ENCODE measurements at regions not wholly inside any gene's neighbourhood (a gene's known extent, or its start where the extent isn't known, plus 50 kb on each side); places are given as distances from the start of the nearest gene placed in this dataset.

GRCh38 chr3:105222568-105223093, 144.1 kb upstream of the ALCAM start:
- Histone ChIP-seq H3K27me3 (no peaks in the 10 kb centered on the region), H3K4me3 (no peak overlapping the region), H3K4me1 (no peaks in the 10 kb centered on the region), H3K27ac (no peak overlapping the region), H3K9me3 (no peaks in the 10 kb centered on the region), H3K36me3 (no peaks in the 10 kb centered on the region)
- DNase-seq, result no peak
- intact Hi-C loops (cut with DNase I; ENCODE audit: low total_unique reads), result no loop called here
- TF ChIP-seq POLR2A (IDR thresholded peaks at IDR 0.05), result no peak
- TF ChIP-seq, protein P1, sequence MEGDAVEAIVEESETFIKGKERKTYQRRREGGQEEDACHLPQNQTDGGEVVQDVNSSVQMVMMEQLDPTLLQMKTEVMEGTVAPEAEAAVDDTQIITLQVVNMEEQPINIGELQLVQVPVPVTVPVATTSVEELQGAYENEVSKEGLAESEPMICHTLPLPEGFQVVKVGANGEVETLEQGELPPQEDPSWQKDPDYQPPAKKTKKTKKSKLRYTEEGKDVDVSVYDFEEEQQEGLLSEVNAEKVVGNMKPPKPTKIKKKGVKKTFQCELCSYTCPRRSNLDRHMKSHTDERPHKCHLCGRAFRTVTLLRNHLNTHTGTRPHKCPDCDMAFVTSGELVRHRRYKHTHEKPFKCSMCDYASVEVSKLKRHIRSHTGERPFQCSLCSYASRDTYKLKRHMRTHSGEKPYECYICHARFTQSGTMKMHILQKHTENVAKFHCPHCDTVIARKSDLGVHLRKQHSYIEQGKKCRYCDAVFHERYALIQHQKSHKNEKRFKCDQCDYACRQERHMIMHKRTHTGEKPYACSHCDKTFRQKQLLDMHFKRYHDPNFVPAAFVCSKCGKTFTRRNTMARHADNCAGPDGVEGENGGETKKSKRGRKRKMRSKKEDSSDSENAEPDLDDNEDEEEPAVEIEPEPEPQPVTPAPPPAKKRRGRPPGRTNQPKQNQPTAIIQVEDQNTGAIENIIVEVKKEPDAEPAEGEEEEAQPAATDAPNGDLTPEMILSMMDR (IDR thresholded peaks at IDR 0.05), result no peak

DNA sequence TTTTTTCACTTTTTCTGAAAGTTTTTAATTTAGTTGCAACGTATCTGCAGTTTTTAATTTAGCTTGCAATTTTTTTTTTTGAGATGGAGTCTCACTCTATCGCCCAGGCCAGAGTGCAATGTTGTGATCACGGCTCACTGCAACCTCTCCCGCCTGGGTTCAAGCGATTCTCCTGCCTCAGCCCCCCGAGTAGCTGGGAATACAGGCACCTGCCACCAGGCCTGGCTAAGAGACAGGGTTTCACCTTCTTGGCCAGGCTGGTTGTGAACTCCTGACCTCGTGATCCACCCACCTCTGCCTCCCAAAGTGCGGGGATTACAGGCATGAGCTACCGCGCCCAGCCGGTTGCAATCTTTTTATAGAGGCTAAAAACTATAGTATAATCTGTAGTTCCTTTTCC, 142.9 kb upstream of the ALCAM start:
- no peak overlapping the region for H3K4me3 ChIP-seq
- no peaks in the 10 kb centered on the region for H3K36me3 ChIP-seq
- intact Hi-C loops (cut with DNase I; ENCODE audit: low total_unique reads), result no loop called here
- H3K4me1 ChIP-seq, result no peaks in the 10 kb centered on the region
- H3K27ac ChIP-seq, result no peak overlapping the region
- no peaks in the 10 kb centered on the region for H3K27me3 ChIP-seq
- no peak for DNase-seq
- TF ChIP-seq POLR2A (IDR thresholded peaks at IDR 0.05), result no peak
- TF ChIP-seq, protein P1 (IDR thresholded peaks at IDR 0.05), result no peak
- H3K9me3 ChIP-seq, result no peaks in the 10 kb centered on the region

- Histone ChIP-seq H3K9me3 (no peaks in the 10 kb centered on the region), H3K4me1 (no peaks in the 10 kb centered on the region), H3K27ac (no peak overlapping the region), H3K27me3 (no peaks in the 10 kb centered on the region), H3K36me3 (no peaks in the 10 kb centered on the region), H3K4me3 (no peak overlapping the region)
- intact Hi-C loops (cut with DNase I; ENCODE audit: low total_unique reads), result no loop called here
- no peak for DNase-seq
- TF ChIP-seq, protein P1 (IDR thresholded peaks at IDR 0.05), result no peak
- TF ChIP-seq POLR2A (IDR thresholded peaks at IDR 0.05), result no peak
Measured at GRCh38 chr3:105228696-105229095, 138.0 kb upstream of the ALCAM start.

DNA sequence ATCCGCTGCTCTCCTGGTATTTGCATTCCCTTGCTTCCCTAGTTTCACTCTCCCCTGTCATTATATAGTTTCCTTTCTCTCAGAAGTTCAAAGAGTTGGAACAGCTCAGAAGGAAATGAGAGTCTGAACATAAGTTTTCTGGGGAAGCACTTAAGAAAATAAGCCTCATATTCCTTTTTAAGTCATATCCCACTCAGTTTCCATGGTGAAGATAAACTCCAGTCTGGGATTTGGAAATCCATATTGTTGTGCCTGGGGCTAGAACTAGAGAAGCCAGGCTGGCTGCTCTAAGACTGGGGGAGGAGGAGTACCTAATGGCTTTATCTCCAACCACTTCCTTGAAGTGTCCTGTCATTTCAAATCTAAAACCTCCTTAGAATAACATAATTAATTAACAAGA, 134.2 kb upstream of the ALCAM start:
- H3K9me3 ChIP-seq, result no peaks in the 10 kb centered on the region
- DNase-seq, result no peak
- no peaks in the 10 kb centered on the region for H3K4me1 ChIP-seq
- intact Hi-C loops (cut with DNase I; ENCODE audit: low total_unique reads), result no loop called here
- no peaks in the 10 kb centered on the region for H3K27me3 ChIP-seq
- H3K36me3 ChIP-seq, result no peaks in the 10 kb centered on the region
- no peak for TF ChIP-seq POLR2A (IDR thresholded peaks at IDR 0.05)
- TF ChIP-seq, protein P1 (IDR thresholded peaks at IDR 0.05), result no peak
- H3K27ac ChIP-seq, result no peak overlapping the region
- no peak overlapping the region for H3K4me3 ChIP-seq

DNA sequence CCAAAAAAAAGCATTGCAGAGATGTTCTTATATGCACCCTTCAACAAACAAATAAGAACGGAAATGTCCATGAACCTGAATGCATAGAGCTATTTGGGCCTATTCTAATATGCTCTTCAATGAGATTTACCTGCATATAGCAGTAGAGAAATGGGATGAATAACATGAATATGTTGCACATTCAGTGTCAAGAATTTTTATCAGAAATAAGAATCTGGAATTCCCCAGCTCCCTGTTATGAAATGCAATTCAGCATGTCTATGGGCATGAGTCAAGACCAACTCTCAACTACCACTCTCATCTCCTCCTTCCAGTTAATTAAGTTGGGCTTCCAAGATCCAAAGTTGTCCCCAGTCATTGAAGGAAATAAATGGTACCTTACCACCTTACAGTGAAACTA, 133.7 kb upstream of the ALCAM start:
- H3K9me3 ChIP-seq, result no peaks in the 10 kb centered on the region
- no peaks in the 10 kb centered on the region for H3K4me1 ChIP-seq
- H3K27me3 ChIP-seq, result no peaks in the 10 kb centered on the region
- no peak overlapping the region for H3K27ac ChIP-seq
- no peaks in the 10 kb centered on the region for H3K36me3 ChIP-seq
- H3K4me3 ChIP-seq, result no peak overlapping the region
- no peak for DNase-seq
- TF ChIP-seq, protein P1 (IDR thresholded peaks at IDR 0.05), result no peak
- TF ChIP-seq POLR2A (IDR thresholded peaks at IDR 0.05), result no peak
- intact Hi-C loops (cut with DNase I; ENCODE audit: low total_unique reads), result no loop called here
